Activated naive CD4-positive, alpha-beta T cell treated with anti-CD3 and anti-CD28 coated beads, Interleukin-2, amount 10 ng/mL, durations not matched to agents 7 days and 5 days (primary cell): ENCODE measurements at regions not wholly inside any gene's neighbourhood (a gene's known extent, or its start where the extent isn't known, plus 50 kb on each side); places are given as distances from the start of the nearest gene placed in this dataset.
"Not testable (repeated sequence)": the region's sequence is repeated elsewhere in the genome, so short reads cannot be mapped to it uniquely, and the experiment has no call there.

Source experiments
- CTCF ChIA-PET: fragments of 350-600 bp; sonication (Branson Sonifier 250); formaldehyde crosslinking; loops from one replicate; lab custom pipeline; 2021; ENCODE audit warnings: antibody characterized with exemption; lab: Charles Lee
- DNase-seq: peaks from one replicate; pipeline ENCODE4 v3.0.0-alpha.2; 2020
- H3K27ac Mint-ChIP-seq: one replicate; pipeline ENCODE4 v1.8.0; 2021; ENCODE audit warnings: mild to moderate bottlenecking, moderate library complexity, mixed read lengths
- H3K27me3 Mint-ChIP-seq: one replicate; pipeline ENCODE4 v1.8.0; 2021; ENCODE audit warnings: mild to moderate bottlenecking, mixed read lengths
- H3K36me3 Mint-ChIP-seq: one replicate; pipeline ENCODE4 v1.8.0; 2021; ENCODE audit warnings: mixed read lengths
- H3K4me1 Mint-ChIP-seq: one replicate; pipeline ENCODE4 v1.8.0; 2021; ENCODE audit warnings: mixed read lengths
- H3K4me3 Mint-ChIP-seq: one replicate; pipeline ENCODE4 v1.8.0; 2021; ENCODE audit warnings: mild to moderate bottlenecking, moderate library complexity, mixed read lengths
- H3K9me3 Mint-ChIP-seq: one replicate; pipeline ENCODE4 v1.8.0; 2021; ENCODE audit warnings: mixed read lengths

DNA sequence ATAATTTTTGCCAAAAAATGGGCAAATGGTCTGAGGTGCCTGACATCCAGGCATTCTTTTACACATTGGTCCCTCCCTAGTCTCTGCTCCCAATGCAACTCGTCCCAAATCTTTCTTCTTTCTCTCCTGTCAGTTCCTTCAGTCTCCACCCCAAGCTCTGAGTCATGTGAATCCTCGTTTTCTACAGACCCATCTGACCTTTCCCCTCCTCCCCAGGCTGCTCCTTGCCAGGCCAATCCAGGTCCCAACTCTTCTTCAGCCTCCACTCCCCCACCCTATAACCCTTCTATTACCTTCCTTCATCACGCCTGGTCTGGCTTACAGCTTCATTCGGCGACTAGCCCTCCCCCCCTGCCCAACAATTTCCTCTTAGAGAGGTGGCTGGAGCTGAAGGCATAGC lies 55.3 kb downstream of the BBS10 start:
- H3K4me1 Mint-ChIP-seq, DNase-seq, H3K9me3 Mint-ChIP-seq, CTCF ChIA-PET, H3K27ac Mint-ChIP-seq, H3K27me3 Mint-ChIP-seq, H3K4me3 Mint-ChIP-seq, H3K36me3 Mint-ChIP-seq: not testable (repeated sequence)

DNA sequence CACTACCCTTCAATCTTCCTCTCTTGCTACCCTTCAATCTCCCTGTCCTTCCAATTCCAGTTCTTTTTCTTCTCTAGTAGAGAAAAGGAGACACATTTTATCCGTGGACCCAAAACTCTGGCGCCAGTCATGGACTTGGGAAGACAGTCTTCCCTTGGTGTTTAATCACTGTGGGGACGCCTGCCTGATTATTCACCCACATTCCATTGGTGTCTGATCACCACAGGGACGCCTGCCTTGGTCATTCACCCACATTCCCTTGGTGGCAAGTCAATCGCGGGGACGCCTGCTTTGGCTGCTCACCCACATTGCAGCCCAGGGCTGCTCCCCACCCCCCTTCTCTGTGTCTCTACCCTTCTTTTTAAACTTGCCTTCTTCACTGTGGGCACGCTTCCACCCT lies 55.9 kb downstream of the BBS10 start:
- H3K4me3 Mint-ChIP-seq, H3K36me3 Mint-ChIP-seq, CTCF ChIA-PET, DNase-seq, H3K9me3 Mint-ChIP-seq, H3K4me1 Mint-ChIP-seq, H3K27me3 Mint-ChIP-seq, H3K27ac Mint-ChIP-seq: not testable (repeated sequence)

- Mint-ChIP-seq H3K9me3 (peaks cover 2% of the 10 kb centered on the region), H3K4me1 (no peaks in the 10 kb centered on the region), H3K36me3 (no peaks in the 10 kb centered on the region), H3K27ac (no peak overlapping the region), H3K27me3 (peaks cover 10% of the 10 kb centered on the region), H3K4me3 (no peak overlapping the region)
- no peak for DNase-seq
- CTCF ChIA-PET, result no interaction called here
These were observed 57.0 kb downstream of the BBS10 start for GRCh38 chr12:76290963-76291859.

GRCh38 chr12:76288218-76288617 lies 60.0 kb downstream of the BBS10 start:
- H3K27ac Mint-ChIP-seq, result no peak overlapping the region
- DNase-seq, result no peak
- no peaks in the 10 kb centered on the region for H3K4me1 Mint-ChIP-seq
- H3K9me3 Mint-ChIP-seq, result peaks cover 2% of the 10 kb centered on the region
- no peaks in the 10 kb centered on the region for H3K36me3 Mint-ChIP-seq
- H3K4me3 Mint-ChIP-seq, result no peak overlapping the region
- H3K27me3 Mint-ChIP-seq, result peaks cover 10% of the 10 kb centered on the region
- CTCF ChIA-PET, result no interaction called here

GRCh38 chr12:76284816-76285750 lies 63.1 kb downstream of the BBS10 start:
- H3K27ac Mint-ChIP-seq, result no peak overlapping the region
- H3K4me3 Mint-ChIP-seq, result no peak overlapping the region
- H3K9me3 Mint-ChIP-seq, result no peaks in the 10 kb centered on the region
- H3K4me1 Mint-ChIP-seq, result no peaks in the 10 kb centered on the region
- DNase-seq, result no peak
- peaks cover 4% of the 10 kb centered on the region for H3K27me3 Mint-ChIP-seq
- H3K36me3 Mint-ChIP-seq, result no peaks in the 10 kb centered on the region
- CTCF ChIA-PET, result no interaction called here

DNA sequence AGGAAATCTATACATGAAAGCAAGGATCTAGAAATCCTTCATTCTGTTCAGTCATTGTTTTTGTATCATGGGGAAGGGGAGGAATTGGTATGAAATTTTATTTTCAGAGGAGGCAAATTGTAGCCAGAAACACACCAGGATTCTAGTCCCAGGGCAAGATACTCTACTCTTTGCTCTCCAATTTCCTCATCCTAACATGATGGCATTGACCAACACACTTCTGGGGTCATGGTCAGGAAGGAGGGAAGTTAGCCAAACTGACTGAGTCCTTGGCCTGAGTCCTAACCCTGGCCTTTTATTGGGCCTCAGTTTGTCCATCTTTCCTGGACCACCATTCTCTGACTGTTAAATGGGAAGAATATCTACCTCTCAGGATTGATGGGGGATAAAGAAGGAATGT lies 65.5 kb downstream of the BBS10 start:
- H3K9me3 Mint-ChIP-seq, result no peaks in the 10 kb centered on the region
- no peak for DNase-seq
- CTCF ChIA-PET, result no interaction called here
- H3K36me3 Mint-ChIP-seq, result no peaks in the 10 kb centered on the region
- no peaks in the 10 kb centered on the region for H3K4me1 Mint-ChIP-seq
- no peak overlapping the region for H3K4me3 Mint-ChIP-seq
- no peak overlapping the region for H3K27ac Mint-ChIP-seq
- no peaks in the 10 kb centered on the region for H3K27me3 Mint-ChIP-seq

GRCh38 chr12:76277480-76277879 lies 70.7 kb downstream of the BBS10 start:
- H3K27ac Mint-ChIP-seq, result no peak overlapping the region
- DNase-seq, result no peak
- H3K36me3 Mint-ChIP-seq, result no peaks in the 10 kb centered on the region
- H3K9me3 Mint-ChIP-seq, result no peaks in the 10 kb centered on the region
- no peaks in the 10 kb centered on the region for H3K4me1 Mint-ChIP-seq
- H3K4me3 Mint-ChIP-seq, result no peak overlapping the region
- CTCF ChIA-PET, result no interaction called here
- no peaks in the 10 kb centered on the region for H3K27me3 Mint-ChIP-seq

DNA sequence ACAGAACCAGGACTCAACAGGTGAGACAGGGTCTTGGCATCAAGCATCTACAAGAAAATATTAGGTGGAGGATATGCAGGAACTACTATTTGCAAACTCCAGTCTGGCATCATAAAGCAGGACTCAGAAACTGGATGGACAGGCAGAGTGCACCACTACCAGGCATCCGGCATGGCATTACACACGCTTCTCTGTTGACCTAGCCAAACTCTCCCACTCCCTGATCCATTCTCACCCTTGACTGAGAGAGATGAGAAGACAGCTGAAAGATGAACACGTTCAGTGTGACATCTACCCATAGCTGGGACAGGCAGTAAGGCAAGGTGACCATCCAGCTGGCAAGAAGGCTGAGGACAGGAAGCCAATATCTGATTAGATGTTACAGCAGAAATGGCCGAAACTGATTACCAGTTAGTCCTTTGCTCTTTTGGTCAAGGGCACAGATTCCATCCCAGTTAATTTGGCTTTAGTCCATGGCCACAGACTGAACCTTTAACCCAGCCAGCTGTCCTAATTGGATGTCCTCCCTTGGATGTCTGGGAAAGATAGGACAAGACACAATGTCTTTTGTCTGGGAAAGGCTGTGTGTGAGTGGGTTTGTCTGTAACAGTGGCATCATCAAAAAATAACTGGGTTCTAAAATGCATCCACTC lies 71.6 kb downstream of the BBS10 start:
- no peaks in the 10 kb centered on the region for H3K36me3 Mint-ChIP-seq
- no peak overlapping the region for H3K27ac Mint-ChIP-seq
- no peak overlapping the region for H3K4me3 Mint-ChIP-seq
- H3K27me3 Mint-ChIP-seq, result peaks cover 7% of the 10 kb centered on the region
- DNase-seq, result no peak
- CTCF ChIA-PET, result no interaction called here
- no peaks in the 10 kb centered on the region for H3K9me3 Mint-ChIP-seq
- no peaks in the 10 kb centered on the region for H3K4me1 Mint-ChIP-seq

DNA sequence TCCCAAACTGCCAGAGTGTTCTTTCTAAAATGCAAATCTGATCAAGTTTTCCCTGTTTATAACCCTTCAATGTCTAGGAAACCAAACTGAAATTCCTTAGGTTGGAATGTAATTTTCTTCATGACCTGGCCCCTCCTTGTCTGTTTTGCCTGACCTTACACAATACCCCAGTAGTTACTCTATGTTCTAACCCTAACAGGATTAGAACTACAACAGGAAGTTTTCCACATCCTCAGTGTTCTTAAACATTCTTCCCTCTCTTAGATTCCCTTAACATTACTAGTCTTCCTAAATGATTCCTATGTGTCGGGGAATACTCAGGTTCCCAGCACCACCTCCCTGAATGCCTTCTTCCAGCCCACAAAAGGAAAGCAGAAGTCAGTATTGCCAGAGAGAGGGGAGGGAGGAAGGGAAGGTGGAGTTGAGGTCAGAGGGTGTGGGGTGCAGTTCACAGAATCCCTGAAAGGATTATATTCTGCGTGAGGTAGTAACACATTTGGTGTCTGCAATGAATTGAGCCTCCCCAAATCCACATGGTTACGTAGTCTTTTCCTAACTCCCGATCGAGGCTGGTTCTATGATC lies 72.6 kb downstream of the BBS10 start:
- Mint-ChIP-seq H3K27ac (no peak overlapping the region), H3K9me3 (no peaks in the 10 kb centered on the region), H3K4me1 (no peaks in the 10 kb centered on the region), H3K27me3 (peaks cover 7% of the 10 kb centered on the region), H3K36me3 (no peaks in the 10 kb centered on the region), H3K4me3 (no peak overlapping the region)
- DNase-seq, result no peak
- CTCF ChIA-PET, result no interaction called here

DNA sequence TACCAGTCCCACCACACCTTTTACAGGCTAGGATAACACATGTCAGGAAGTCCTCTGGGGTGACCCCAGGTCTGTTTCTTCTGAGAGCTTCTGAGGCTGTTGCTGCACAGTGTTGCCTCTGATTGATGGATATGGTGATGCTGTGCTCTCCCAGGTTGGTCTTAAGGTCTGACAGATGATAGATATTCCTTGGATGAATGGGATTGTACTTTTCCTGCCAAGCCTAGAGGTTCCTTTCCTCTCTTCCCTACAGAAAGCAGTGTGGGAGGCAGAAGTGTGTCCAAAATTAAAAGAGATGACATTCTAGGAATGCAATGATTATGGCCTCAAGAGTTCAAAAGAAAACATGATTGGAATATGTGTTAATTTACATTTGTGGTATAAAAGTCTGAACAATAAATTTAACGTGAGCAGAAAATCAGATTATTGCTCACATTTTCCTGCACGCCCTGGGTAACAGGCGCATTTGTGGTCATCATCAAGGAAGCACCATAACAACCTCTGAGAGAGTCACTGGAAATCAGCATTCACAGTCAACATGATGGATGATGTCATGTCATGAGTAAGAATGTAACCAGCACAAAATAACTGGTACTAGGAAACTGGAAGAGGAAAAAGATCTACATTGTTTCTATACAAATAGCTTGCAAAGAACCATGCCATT lies 73.7 kb downstream of the BBS10 start:
- DNase-seq, result no peak
- H3K9me3 Mint-ChIP-seq, result no peaks in the 10 kb centered on the region
- no peak overlapping the region for H3K4me3 Mint-ChIP-seq
- CTCF ChIA-PET, result no interaction called here
- no peaks in the 10 kb centered on the region for H3K36me3 Mint-ChIP-seq
- no peak overlapping the region for H3K27ac Mint-ChIP-seq
- peaks cover 12% of the 10 kb centered on the region for H3K27me3 Mint-ChIP-seq
- no peaks in the 10 kb centered on the region for H3K4me1 Mint-ChIP-seq

- no peak for DNase-seq
- H3K4me3 Mint-ChIP-seq, result no peak overlapping the region
- no peaks in the 10 kb centered on the region for H3K4me1 Mint-ChIP-seq
- CTCF ChIA-PET, result no interaction called here
- no peaks in the 10 kb centered on the region for H3K36me3 Mint-ChIP-seq
- H3K9me3 Mint-ChIP-seq, result no peaks in the 10 kb centered on the region
- no peak overlapping the region for H3K27ac Mint-ChIP-seq
- peaks cover 17% of the 10 kb centered on the region for H3K27me3 Mint-ChIP-seq
These were observed 75.9 kb downstream of the BBS10 start for GRCh38 chr12:76272287-76272686.

- DNase-seq, result no peak
- Mint-ChIP-seq H3K9me3 (peaks cover under 1% of the 10 kb centered on the region), H3K4me1 (no peaks in the 10 kb centered on the region), H3K27me3 (peaks cover 18% of the 10 kb centered on the region), H3K36me3 (no peaks in the 10 kb centered on the region), H3K27ac (no peak overlapping the region), H3K4me3 (no peak overlapping the region)
- CTCF ChIA-PET, result no interaction called here
These were observed 77.4 kb downstream of the BBS10 start for GRCh38 chr12:76270657-76271358.

DNA sequence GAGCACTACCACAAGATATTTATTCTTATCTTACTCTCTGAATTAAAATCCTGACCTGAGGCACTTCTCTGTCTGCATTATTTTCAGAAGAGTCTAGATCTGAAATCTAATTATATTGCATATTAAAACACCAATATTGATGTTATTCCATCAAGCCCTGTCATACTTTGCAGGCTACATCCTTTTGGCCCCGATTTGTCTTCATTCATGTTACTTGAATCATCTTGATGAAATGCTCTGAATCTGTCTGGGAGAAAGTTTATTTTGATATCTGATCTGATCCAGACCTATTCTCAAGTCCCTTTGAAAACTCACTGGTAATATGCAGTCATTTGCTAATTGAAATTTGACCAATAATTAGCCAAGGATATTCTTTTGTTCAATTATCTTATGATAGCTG lies 79.9 kb downstream of the BBS10 start:
- Mint-ChIP-seq H3K4me3 (no peak overlapping the region), H3K27ac (no peak overlapping the region), H3K4me1 (no peaks in the 10 kb centered on the region), H3K9me3 (peaks cover 1% of the 10 kb centered on the region), H3K27me3 (peaks cover 22% of the 10 kb centered on the region), H3K36me3 (no peaks in the 10 kb centered on the region)
- CTCF ChIA-PET, result no interaction called here
- no peak for DNase-seq
